ENCODE measurements at regions not wholly inside any gene's neighbourhood (a gene's known extent, or its start where the extent isn't known, plus 50 kb on each side); places are given as distances from the start of the nearest gene placed in this dataset.
"Not testable (repeated sequence)": the region's sequence is repeated elsewhere in the genome, so short reads cannot be mapped to it uniquely, and the experiment has no call there.

DNA sequence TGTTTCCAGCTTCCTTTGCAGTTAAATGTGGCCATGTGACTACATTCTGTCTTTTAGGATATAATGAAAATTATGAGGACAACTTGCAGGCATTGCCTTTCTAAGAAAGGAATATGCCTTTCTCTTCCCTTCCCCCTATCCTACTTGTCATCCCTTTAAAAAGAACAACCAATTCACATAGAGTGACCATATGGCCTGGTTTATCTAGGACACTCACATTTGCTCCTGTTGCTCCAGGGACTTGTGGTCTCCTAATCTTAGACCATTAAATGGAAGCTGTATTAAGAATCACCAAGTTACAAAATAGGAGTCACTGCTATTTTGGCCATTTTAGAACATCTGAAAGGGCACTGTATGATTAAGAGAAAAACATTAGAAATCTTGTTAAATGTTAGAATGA is 520.3 kb downstream of the DTWD2 start:
- H3K27ac ChIP-seq, result no peak overlapping the region
- no peaks in the 10 kb centered on the region for H3K36me3 ChIP-seq
- no peaks in the 10 kb centered on the region for H3K27me3 ChIP-seq
- H3K4me3 ChIP-seq, result no peak overlapping the region
- TF ChIP-seq, protein P1, sequence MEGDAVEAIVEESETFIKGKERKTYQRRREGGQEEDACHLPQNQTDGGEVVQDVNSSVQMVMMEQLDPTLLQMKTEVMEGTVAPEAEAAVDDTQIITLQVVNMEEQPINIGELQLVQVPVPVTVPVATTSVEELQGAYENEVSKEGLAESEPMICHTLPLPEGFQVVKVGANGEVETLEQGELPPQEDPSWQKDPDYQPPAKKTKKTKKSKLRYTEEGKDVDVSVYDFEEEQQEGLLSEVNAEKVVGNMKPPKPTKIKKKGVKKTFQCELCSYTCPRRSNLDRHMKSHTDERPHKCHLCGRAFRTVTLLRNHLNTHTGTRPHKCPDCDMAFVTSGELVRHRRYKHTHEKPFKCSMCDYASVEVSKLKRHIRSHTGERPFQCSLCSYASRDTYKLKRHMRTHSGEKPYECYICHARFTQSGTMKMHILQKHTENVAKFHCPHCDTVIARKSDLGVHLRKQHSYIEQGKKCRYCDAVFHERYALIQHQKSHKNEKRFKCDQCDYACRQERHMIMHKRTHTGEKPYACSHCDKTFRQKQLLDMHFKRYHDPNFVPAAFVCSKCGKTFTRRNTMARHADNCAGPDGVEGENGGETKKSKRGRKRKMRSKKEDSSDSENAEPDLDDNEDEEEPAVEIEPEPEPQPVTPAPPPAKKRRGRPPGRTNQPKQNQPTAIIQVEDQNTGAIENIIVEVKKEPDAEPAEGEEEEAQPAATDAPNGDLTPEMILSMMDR (IDR thresholded peaks at IDR 0.05), result no peak
- TF ChIP-seq POLR2AphosphoS5 (IDR thresholded peaks at IDR 0.05; ENCODE audit: insufficient read depth in 1 of 2, low read depth in 1 of 2), result no peak
- no peak for TF ChIP-seq POLR2A (IDR thresholded peaks at IDR 0.05)
- intact Hi-C loops (cut with DNase I), result no loop called here
- DNase-seq (ENCODE audit: extremely low spot score in 2 of 2), result no peak
- H3K9me3 ChIP-seq, result no peaks in the 10 kb centered on the region
- H3K4me1 ChIP-seq, result no peaks in the 10 kb centered on the region

DNA sequence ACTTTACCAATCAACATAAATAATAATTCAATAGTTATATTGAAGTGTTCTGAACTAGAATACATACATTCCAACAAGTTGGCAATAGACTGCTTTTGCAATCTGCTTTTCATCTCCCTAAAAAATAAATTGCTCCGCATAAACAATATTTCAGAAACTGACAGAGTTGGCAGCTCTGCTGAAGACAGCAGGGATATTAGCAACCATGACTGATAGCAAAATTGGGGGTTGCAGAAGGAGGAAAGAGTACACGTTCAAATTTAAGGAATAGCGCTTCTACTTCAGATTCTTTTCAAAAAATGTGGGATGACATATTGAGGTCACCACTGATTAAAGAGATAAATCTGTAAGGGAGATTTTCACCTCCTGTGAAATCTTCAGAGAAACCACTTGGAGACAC is 521.2 kb downstream of the DTWD2 start:
- no peaks in the 10 kb centered on the region for H3K9me3 ChIP-seq
- no peak overlapping the region for H3K4me3 ChIP-seq
- intact Hi-C loops (cut with DNase I), result no loop called here
- no peak overlapping the region for H3K27ac ChIP-seq
- H3K36me3 ChIP-seq, result no peaks in the 10 kb centered on the region
- H3K27me3 ChIP-seq, result no peaks in the 10 kb centered on the region
- no peak for DNase-seq (ENCODE audit: extremely low spot score in 2 of 2)
- no peaks in the 10 kb centered on the region for H3K4me1 ChIP-seq
- no peak for TF ChIP-seq POLR2AphosphoS5 (IDR thresholded peaks at IDR 0.05; ENCODE audit: insufficient read depth in 1 of 2, low read depth in 1 of 2)
- TF ChIP-seq, protein P1 (IDR thresholded peaks at IDR 0.05), result no peak
- no peak for TF ChIP-seq POLR2A (IDR thresholded peaks at IDR 0.05)

DNA sequence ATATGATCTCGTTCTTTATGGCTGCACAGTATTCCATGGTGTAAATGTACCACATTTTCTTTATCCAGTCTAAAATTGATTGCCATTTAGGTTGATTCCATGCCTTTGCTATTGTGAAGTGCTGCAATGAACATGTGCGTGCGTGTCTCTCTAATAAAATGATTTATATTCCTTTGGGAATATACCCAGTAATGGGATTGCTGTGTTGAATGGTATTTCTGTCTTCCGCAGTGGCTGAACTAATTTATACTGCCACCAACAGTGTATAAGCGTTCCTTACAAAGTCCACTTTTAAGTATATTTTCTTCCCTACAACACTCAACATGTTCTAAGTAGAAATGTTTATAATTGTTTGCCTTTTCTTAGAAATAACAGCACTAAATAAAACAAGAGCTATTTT is 521.9 kb downstream of the DTWD2 start:
- intact Hi-C loops (cut with DNase I), result no loop called here
- DNase-seq (ENCODE audit: extremely low spot score in 2 of 2), result no peak
- no peaks in the 10 kb centered on the region for H3K4me1 ChIP-seq
- no peaks in the 10 kb centered on the region for H3K36me3 ChIP-seq
- H3K27me3 ChIP-seq, result no peaks in the 10 kb centered on the region
- H3K9me3 ChIP-seq, result no peaks in the 10 kb centered on the region
- no peak overlapping the region for H3K27ac ChIP-seq
- no peak overlapping the region for H3K4me3 ChIP-seq
- TF ChIP-seq, protein P1 (IDR thresholded peaks at IDR 0.05), result no peak
- TF ChIP-seq POLR2A (IDR thresholded peaks at IDR 0.05) (no peak), POLR2AphosphoS5 (IDR thresholded peaks at IDR 0.05; ENCODE audit: insufficient read depth in 1 of 2, low read depth in 1 of 2) (no peak)

DNA sequence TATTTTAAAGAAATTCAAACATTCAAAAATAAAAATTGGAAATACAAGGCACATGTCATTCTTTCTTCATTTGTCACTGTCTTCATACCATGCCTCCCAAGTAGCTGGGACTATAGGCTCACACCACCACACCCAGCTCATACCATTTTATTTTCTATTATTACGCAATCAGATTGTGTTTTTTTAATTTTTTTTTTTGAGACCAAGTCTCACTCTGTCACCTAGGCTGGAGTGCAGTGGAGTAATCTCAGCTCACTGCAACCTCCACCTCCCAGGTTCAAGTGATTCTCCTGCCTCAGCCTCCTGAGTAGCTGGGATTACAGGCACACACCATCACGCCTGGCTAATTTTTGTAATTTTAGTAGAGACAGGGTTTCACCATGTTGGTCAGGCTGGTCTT is 526.1 kb downstream of the DTWD2 start:
- intact Hi-C loops (cut with DNase I); DNase-seq (ENCODE audit: extremely low spot score in 2 of 2); H3K4me1 ChIP-seq; H3K4me3 ChIP-seq; H3K36me3 ChIP-seq; H3K27me3 ChIP-seq; H3K27ac ChIP-seq; H3K9me3 ChIP-seq: not testable (repeated sequence)

DNA sequence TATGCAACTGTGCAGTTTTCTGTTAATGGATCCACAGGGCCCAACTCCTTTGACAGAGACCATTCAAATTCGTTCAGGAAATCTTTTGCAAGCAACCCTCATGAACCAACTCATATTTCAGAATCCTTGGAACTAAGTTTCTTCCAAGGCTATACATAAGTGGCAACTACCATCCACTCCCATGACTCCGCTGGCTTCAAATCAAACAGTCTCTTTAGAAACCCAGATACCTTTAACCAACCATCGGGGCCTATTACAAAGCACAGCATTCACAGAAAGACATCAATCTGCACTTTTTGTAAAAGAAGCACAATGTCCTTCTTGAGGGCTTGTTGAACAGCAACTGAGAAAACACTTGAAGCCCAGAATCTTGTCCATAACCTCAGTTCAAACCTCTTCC is 526.9 kb downstream of the DTWD2 start:
- Histone ChIP-seq H3K4me3 (no peak overlapping the region), H3K9me3 (no peaks in the 10 kb centered on the region), H3K4me1 (no peaks in the 10 kb centered on the region), H3K27ac (no peak overlapping the region), H3K36me3 (no peaks in the 10 kb centered on the region), H3K27me3 (no peaks in the 10 kb centered on the region)
- intact Hi-C loops (cut with DNase I), result no loop called here
- no peak for DNase-seq (ENCODE audit: extremely low spot score in 2 of 2)
- TF ChIP-seq POLR2AphosphoS5 (IDR thresholded peaks at IDR 0.05; ENCODE audit: insufficient read depth in 1 of 2, low read depth in 1 of 2) (no peak), POLR2A (IDR thresholded peaks at IDR 0.05) (no peak)
- TF ChIP-seq, protein P1 (IDR thresholded peaks at IDR 0.05), result no peak

DNA sequence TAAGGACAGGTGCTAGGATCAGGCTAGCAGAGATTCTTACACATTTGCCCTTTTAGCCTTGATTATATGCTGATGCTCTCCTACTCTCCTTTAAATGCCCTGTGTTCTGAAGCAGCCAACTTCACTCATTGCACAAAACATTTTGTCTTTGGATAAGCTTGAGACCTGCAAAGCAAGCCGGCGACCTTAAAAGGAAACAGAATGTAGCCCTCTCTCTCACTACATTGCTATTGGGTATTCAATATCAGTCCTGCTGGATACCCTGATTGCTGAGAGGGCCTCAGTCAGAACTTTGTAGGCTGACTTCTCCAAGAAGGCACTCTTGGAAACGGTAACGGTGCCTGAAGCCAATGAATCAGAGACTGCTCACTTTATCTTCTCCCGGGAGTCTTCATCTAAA is 528.9 kb downstream of the DTWD2 start:
- DNase-seq (ENCODE audit: extremely low spot score in 2 of 2), result no peak
- H3K4me3 ChIP-seq, result no peak overlapping the region
- H3K27ac ChIP-seq, result no peak overlapping the region
- no peaks in the 10 kb centered on the region for H3K27me3 ChIP-seq
- H3K36me3 ChIP-seq, result no peaks in the 10 kb centered on the region
- intact Hi-C loops (cut with DNase I), result no loop called here
- H3K9me3 ChIP-seq, result no peaks in the 10 kb centered on the region
- H3K4me1 ChIP-seq, result no peaks in the 10 kb centered on the region
- TF ChIP-seq POLR2A (IDR thresholded peaks at IDR 0.05) (no peak), POLR2AphosphoS5 (IDR thresholded peaks at IDR 0.05; ENCODE audit: insufficient read depth in 1 of 2, low read depth in 1 of 2) (no peak)
- TF ChIP-seq, protein P1 (IDR thresholded peaks at IDR 0.05), result no peak

Data from vagina (tissue), 2 donors.